Fibroblast of lung (primary cell): ENCODE measurements at regions not wholly inside any gene's neighbourhood (a gene's known extent, or its start where the extent isn't known, plus 50 kb on each side); places are given as distances from the start of the nearest gene placed in this dataset.

ENCODE experiments used
- CTCF ChIP-seq, 2 donors: IDR thresholded peaks in 1 of 2; conservative IDR thresholded peaks in 1 of 2; 1 replicate in 1 of 2; 2 replicates in 1 of 2; pipeline ENCODE4 v1.5.1; 2011 to 2012; ENCODE audit warnings: low read length in 2 of 2, control low read depth in 1 of 2, inconsistent platforms in 1 of 2, low read depth in 1 of 2, mild to moderate bottlenecking in 1 of 2
- EZH2 ChIP-seq: IDR thresholded peaks from 2 replicates; pipeline ENCODE4 v1.5.1; 2012; ENCODE audit warnings: low read length, control low read depth, mild to moderate bottlenecking; ENCODE audit errors: missing control alignments

- TF ChIP-seq CTCF (conservative IDR thresholded peaks at IDR 0.05 in 1 of 2, IDR thresholded peaks at IDR 0.05 in 1 of 2; ENCODE audit: low read depth in 1 of 2, low read length in 2 of 2) (no peak), EZH2 (no peak)
These were observed 1064.9 kb downstream of the TTLL7 start for GRCh38 chr1:82934074-82934473.
